ENCODE measurements at regions not wholly inside any gene's neighbourhood (a gene's known extent, or its start where the extent isn't known, plus 50 kb on each side); places are given as distances from the start of the nearest gene placed in this dataset.

- DNase-seq (ENCODE audit: low read depth, low spot score): no peak
Observed at GRCh38 chr5:88370824-88371223, 102.2 kb upstream of the TMEM161B start.

DNA sequence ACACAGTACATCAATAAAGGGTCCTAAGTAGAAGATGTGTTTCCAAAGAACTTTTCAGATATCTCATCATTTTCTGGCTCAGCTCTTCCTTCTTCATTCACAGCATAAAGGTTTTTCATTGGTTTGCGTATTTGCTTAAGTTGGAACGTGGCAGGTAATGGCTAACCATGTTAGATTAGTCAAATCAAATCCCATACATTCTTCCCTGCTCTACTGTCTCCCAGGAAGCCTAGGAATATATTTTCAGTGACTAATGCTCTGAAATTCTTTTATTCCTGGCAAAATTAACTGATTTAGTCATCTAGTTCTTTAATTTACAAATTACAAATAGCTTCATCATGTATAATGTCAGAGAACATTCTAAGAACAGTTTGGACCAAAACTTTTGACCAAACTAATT is 99.6 kb upstream of the TMEM161B start:
- no peak for DNase-seq (ENCODE audit: low read depth, low spot score)

- no peak for DNase-seq (ENCODE audit: low read depth, low spot score)
Observed at GRCh38 chr5:88364991-88365390, 96.3 kb upstream of the TMEM161B start.

DNA sequence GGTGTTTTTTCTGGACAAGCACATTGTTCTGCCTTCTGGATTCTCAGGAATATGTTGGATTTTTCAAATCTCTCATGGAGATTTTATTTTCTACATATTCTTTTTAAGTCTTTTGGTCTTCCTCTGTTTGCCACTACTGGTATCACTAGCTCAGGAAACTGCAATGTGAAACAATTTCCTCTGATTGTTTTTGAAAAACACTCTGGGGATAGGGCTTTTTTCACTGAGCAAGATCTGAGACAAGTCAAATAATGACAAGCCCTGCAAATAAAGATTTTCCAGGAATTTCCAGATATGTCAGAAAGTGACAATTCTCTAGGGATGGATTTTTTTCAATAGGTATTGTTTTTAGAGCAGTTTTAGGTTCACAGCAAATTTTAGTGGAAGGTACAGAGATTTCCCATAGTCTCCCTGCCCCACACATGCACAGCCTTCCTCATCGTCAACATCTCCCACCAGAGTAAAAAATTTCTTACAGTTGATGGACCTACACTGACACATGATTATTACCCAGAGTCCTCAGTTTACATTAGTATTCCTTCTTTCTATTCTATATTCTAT is 86.9 kb upstream of the TMEM161B start:
- peak; percentile 30 for DNase-seq (ENCODE audit: low read depth, low spot score)

DNA sequence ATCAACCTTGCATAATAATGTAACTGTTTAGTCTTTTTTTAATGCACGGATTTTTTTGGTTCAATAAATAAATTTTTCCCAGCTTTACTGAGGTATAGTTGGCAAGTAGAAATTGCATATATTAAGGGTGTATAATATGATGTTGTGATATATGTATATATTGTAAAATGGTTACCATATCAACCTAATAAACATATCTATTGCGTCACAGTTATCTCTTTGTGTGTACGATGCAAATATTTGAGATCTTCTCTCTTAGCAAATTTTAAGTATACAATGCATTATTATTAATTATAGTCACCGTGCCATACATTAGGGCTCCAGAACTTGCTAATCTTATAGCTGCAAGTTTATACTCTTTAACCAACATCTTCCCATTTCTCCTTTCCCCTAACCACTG is 57.2 kb upstream of the TMEM161B start:
- DNase-seq (ENCODE audit: low read depth, low spot score): no peak

DNA sequence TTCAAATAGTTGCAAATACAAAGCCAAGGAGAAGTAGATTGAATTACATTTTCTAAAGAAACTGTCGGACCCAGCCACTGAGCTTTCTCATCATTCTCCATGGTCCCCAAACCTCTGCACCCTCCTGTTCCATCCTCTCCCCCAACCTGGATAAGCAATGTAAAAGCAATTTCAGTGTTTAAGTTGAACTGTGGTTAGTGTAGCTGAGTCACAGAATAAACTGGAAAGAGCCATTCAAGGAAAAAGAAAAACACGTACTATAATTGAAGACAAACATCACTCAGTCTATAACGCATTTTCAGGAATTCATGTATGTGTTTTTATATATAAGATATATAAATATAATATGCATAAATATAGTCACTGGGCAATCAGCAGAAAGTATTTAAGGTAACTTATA is 54.1 kb upstream of the TMEM161B start:
- no peak for DNase-seq (ENCODE audit: low read depth, low spot score)

All from pulmonary artery endothelial cell (primary cell).